A673 (cell line): ENCODE measurements at regions not wholly inside any gene's neighbourhood (a gene's known extent, or its start where the extent isn't known, plus 50 kb on each side); places are given as distances from the start of the nearest gene placed in this dataset.

Experiments
- EZH2 ChIP-seq: fragments of 200-600 bp; sonication (generic); IDR thresholded peaks from 2 replicates; pipeline ENCODE4 v1.6.1; 2017; ENCODE audit warnings: borderline replicate concordance, low read depth, mild to moderate bottlenecking, mixed read lengths, antibody characterized with exemption, low read length; ENCODE audit not compliant: poor library complexity, severe bottlenecking
- TF ChIP-seq, protein P1 (sequence below): fragments of 300-800, 200-600 bp; sonication (generic); conservative IDR thresholded peaks from 2 replicates; pipeline ENCODE4 v1.5.1; 2017; ENCODE audit warnings: low read depth, mild to moderate bottlenecking, antibody characterized with exemption, low read length, moderate library complexity, mixed read lengths

DNA sequence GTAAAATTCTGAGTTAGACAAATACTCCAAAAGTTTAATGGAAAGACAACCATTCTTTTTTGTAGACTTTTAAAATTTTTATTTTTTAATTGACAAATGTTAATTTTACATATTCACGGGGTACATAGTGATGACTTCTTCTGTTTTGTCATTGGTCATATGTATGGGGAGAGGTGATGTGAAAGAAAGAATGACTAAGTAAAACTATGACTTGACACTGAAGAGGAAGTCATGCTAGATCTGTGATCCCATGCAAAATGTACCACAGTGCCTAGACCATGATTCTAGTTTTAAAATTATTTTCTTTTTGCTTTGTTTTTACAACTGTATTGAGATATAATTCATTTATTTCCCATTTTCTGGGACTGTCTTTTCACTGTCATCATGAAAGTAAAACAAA, 281.6 kb downstream of the MBNL1 start:
- TF ChIP-seq, protein P1, sequence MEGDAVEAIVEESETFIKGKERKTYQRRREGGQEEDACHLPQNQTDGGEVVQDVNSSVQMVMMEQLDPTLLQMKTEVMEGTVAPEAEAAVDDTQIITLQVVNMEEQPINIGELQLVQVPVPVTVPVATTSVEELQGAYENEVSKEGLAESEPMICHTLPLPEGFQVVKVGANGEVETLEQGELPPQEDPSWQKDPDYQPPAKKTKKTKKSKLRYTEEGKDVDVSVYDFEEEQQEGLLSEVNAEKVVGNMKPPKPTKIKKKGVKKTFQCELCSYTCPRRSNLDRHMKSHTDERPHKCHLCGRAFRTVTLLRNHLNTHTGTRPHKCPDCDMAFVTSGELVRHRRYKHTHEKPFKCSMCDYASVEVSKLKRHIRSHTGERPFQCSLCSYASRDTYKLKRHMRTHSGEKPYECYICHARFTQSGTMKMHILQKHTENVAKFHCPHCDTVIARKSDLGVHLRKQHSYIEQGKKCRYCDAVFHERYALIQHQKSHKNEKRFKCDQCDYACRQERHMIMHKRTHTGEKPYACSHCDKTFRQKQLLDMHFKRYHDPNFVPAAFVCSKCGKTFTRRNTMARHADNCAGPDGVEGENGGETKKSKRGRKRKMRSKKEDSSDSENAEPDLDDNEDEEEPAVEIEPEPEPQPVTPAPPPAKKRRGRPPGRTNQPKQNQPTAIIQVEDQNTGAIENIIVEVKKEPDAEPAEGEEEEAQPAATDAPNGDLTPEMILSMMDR: no peak
- no peak for TF ChIP-seq EZH2
